GM10266 (cell line): ENCODE measurements at regions not wholly inside any gene's neighbourhood (a gene's known extent, or its start where the extent isn't known, plus 50 kb on each side); places are given as distances from the start of the nearest gene placed in this dataset.
"Not testable (repeated sequence)": the region's sequence is repeated elsewhere in the genome, so short reads cannot be mapped to it uniquely, and the experiment has no call there.

ENCODE experiments used
- DNase-seq: peaks from one replicate; pipeline ENCODE4 v3.0.0; 2012; ENCODE audit errors: extremely low spot score
- TF ChIP-seq, protein P1 (sequence below): IDR thresholded peaks from 2 replicates; pipeline ENCODE4 v1.5.1; 2012; ENCODE audit warnings: mild to moderate bottlenecking, low read depth; ENCODE audit not compliant: control insufficient read depth, insufficient read depth; ENCODE audit errors: missing control alignments

DNA sequence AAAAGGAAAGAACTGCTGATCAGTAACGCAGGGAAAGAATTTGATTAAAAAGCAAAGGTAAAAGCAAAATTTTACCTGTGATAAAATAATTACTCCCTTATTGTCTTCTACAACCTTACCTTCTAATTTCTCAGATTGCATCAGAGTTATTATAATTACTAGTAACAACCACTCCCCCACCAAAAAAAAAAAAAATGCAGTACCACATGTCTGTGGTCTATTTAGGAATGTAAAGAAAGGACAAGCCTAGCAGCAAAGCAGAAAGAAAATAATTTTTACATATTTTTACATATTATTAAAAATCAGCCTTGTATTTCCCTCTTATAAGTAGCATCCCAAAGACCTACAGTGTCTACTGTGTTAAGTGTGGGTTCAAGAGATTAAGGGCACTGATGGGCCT is 430.4 kb downstream of the TFEC start:
- TF ChIP-seq, protein P1, sequence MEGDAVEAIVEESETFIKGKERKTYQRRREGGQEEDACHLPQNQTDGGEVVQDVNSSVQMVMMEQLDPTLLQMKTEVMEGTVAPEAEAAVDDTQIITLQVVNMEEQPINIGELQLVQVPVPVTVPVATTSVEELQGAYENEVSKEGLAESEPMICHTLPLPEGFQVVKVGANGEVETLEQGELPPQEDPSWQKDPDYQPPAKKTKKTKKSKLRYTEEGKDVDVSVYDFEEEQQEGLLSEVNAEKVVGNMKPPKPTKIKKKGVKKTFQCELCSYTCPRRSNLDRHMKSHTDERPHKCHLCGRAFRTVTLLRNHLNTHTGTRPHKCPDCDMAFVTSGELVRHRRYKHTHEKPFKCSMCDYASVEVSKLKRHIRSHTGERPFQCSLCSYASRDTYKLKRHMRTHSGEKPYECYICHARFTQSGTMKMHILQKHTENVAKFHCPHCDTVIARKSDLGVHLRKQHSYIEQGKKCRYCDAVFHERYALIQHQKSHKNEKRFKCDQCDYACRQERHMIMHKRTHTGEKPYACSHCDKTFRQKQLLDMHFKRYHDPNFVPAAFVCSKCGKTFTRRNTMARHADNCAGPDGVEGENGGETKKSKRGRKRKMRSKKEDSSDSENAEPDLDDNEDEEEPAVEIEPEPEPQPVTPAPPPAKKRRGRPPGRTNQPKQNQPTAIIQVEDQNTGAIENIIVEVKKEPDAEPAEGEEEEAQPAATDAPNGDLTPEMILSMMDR, result no peak
- DNase-seq, result no peak

DNA sequence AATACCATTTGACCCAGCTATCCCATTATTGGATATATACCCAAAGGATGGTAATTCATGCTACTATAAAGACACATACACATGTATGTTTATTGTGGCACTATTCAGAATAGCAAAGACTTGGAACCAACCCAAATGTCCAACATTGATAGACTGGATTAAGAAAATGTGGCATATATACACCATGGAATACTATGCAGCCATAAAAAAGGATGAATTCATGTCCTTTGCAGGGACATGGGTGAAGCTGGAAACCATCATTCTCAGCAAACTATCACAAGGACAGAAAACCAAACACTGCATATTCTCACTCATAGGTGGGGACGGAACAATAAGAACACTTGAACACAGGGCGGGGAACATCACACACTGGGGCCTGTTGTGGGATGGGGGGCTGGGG is 431.4 kb downstream of the TFEC start:
- DNase-seq, result not testable (repeated sequence)

DNA sequence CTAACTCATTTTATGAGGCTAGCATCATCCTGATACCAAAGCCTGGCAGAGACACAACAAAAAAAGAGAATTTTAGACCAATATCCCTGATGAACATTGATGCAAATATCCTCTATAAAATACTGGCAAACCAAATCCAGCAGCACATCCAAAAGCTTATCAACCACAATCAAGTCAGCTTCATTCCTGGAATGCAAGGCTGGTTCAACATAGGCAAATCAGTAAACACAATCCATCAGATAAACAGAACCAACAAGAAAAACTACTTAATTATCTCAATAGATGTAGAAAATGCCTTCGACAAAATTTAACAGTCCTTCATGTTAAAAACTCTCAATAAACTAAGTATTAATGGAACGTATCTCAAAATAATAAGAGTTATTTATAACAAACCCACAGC is 433.3 kb downstream of the TFEC start:
- not testable (repeated sequence) for DNase-seq

DNA sequence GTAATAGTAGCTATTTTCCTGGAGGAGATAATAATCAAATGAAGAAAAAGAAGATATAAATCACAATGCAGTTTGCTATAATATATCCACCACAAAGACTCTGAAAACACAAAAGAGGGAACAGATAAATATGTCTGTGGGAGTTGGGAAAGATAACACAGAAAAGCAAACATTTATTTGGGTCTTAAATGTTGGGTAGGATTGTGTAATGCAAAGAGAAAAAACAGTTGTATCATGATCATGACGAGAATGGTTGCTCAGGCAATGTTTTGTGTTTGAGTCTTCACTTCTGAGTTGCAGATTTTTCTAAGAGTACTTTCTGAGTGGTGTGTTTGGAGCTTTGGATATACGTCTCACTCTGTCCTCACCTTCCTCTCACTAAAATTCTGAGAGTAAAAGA is 437.5 kb downstream of the TFEC start:
- TF ChIP-seq, protein P1, result no peak
- DNase-seq, result no peak

DNA sequence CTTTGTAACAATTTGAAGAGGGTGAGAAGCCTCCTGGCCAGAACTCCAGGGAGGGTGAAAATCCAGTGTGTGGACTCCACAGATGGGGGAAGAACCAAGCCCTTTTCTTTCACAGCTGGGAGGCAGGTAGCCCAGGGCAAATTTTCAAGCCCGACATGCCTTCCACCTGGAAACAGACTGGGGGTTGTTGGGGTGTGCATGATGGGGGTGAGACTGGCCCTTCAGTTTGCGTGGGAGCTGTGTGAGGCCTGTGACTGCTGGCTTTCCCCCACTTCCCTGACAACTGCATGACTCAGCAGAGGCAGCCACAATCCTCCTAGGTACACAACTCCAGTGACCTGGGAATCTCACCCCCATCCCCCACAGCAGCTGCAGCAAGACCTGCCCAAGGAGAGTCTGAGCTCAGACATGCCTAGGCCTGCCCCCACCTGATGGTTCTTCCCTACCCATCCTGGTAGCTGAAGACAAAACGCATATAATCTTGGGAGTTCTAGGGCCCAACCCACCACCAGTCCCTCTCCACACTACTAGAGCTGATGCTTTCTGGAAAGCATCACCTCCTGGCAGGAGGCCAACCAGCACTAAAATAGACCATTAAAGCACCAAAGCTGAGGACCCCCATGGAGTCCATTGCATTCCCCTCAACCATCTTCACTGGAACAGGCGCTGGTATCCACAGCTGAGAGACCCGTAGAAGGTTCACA is 445.4 kb downstream of the TFEC start:
- TF ChIP-seq, protein P1, result no peak
- no peak for DNase-seq

DNA sequence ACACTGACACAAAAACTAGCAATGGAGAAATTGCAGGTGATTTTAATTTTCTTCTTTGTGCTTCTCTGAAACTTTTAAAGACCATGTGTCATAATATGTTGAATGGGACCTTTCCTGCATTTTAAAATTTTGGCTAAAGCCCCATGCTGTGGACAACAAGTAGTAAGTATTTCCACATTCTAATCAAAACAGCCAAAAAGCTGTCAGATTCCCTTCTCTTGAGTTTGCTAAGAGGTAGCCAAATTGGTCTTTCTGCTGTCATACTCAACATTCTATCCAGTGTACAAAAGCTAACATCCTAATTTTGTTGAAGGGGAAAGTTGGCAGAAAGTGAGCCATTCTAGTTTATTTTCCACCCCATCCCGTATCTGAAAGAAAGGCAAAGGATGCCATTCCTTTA is 447.6 kb downstream of the TFEC start:
- no peak for DNase-seq
- TF ChIP-seq, protein P1, result no peak

DNA sequence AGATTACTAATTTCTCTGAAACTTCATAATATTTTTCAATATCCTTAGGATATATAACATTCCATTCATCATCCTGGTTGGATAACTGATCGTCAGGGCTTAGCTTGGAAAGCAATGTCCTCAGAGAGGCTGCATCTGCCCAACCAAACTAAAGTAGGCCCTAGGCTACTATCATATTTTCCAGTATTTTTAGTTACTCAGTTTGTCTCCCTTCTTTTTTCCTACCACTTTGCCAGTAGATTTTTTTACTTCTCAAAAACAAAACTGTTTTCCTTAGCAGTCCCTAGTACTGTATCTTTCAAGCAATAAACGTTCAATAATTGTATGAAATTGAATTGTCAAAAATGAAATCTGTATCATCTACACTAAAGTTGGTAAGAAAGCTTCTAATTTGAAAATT is 452.0 kb downstream of the TFEC start:
- TF ChIP-seq, protein P1, result no peak
- DNase-seq, result no peak

DNA sequence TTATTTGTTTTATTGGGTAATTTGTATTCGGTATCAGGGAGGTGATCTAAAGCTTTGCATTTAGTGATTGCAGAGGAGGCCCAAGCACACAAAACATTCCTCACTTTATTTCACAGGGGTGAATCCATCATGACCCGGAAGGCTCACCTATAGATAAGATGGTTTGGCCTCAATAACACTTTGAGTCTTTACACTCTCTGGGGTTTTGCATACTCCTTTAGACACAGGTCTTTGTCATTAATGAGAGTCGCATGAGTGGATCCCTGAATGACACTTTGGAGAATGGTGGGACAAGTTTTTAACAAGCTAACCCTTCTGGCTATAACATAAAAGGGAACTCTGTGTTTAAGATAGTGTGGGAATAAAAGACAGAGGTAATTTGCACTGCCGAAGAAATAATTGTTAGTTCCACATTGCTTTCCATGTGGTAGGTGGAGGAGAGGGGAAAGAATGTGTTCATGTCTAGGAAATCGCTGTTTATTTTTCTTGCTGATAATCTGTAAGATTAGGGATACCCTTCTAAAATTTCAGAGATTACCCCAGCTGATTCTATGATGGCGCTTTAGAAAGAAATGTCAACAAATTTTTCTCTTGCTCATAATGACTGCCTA is 455.8 kb downstream of the TFEC start:
- no peak for DNase-seq
- TF ChIP-seq, protein P1, result no peak
